Peyer's patch (tissue), 4 donors: ENCODE measurements at regions not wholly inside any gene's neighbourhood (a gene's known extent, or its start where the extent isn't known, plus 50 kb on each side); places are given as distances from the start of the nearest gene placed in this dataset.

Experiments used
- CTCF ChIP-seq, 6 experiments: fragments of 450-650 bp in 4 of 6; fragments of 200-600 bp in 2 of 6; sonication (generic) in 1 of 6; IDR thresholded peaks; one replicate each; pipeline ENCODE4 v1.5.1; 2017 to 2019; ENCODE audit warnings: antibody characterized with exemption in 6 of 6, mild to moderate bottlenecking in 3 of 6, moderate library complexity in 1 of 6
- POLR2A ChIP-seq, 2 donors: fragments of 450-650 bp; IDR thresholded peaks; one replicate each; pipeline ENCODE4 v1.5.1; 2017; ENCODE audit warnings: antibody characterized with exemption in 2 of 2, mild to moderate bottlenecking in 2 of 2, moderate library complexity in 2 of 2

- TF ChIP-seq POLR2A (IDR thresholded peaks at IDR 0.05) (no peak), CTCF (IDR thresholded peaks at IDR 0.05) (no peak)
Measured at GRCh38 chr4:3856604-3857204, 90.5 kb downstream of the ADRA2C start.
